Smooth muscle cell of the brain vasculature (primary cell): ENCODE measurements at regions not wholly inside any gene's neighbourhood (a gene's known extent, or its start where the extent isn't known, plus 50 kb on each side); places are given as distances from the start of the nearest gene placed in this dataset.
"Not testable (repeated sequence)": the region's sequence is repeated elsewhere in the genome, so short reads cannot be mapped to it uniquely, and the experiment has no call there.

Source experiments
- DNase-seq: peaks from one replicate; pipeline ENCODE4 v3.0.0-alpha.2; 2012; ENCODE audit warnings: low read depth, low spot score

GRCh38 chrX:51148848-51149247, 183.8 kb upstream of the NUDT10 start:
- no peak for DNase-seq

- no peak for DNase-seq
Measured at GRCh38 chrX:51151734-51152133, 180.9 kb upstream of the NUDT10 start.

GRCh38 chrX:51155157-51155556, 177.5 kb upstream of the NUDT10 start:
- no peak for DNase-seq

- DNase-seq: no peak
Measured at GRCh38 chrX:51155566-51155965, 177.1 kb upstream of the NUDT10 start.

GRCh38 chrX:51158231-51158630, 174.4 kb upstream of the NUDT10 start:
- no peak for DNase-seq

- DNase-seq: not testable (repeated sequence)
Measured at GRCh38 chrX:51159378-51159777, 173.2 kb upstream of the NUDT10 start.

GRCh38 chrX:51163730-51164129, 168.9 kb upstream of the NUDT10 start:
- DNase-seq: no peak

GRCh38 chrX:51178356-51178900, 154.2 kb upstream of the NUDT10 start:
- not testable (repeated sequence) for DNase-seq

- not testable (repeated sequence) for DNase-seq
Measured at GRCh38 chrX:51179805-51180204, 152.8 kb upstream of the NUDT10 start.

- no peak for DNase-seq
Measured at GRCh38 chrX:51182545-51182944, 150.1 kb upstream of the NUDT10 start.

- no peak for DNase-seq
Measured at GRCh38 chrX:51192104-51192503, 140.5 kb upstream of the NUDT10 start.

- DNase-seq: no peak
Measured at GRCh38 chrX:51215266-51215665, 117.4 kb upstream of the NUDT10 start.

GRCh38 chrX:51215856-51216255, 116.8 kb upstream of the NUDT10 start:
- no peak for DNase-seq

GRCh38 chrX:51242212-51242611, 90.4 kb upstream of the NUDT10 start:
- DNase-seq: no peak

- no peak for DNase-seq
Measured at GRCh38 chrX:51257490-51257889, 75.1 kb upstream of the NUDT10 start.

GRCh38 chrX:51262271-51262670, 70.4 kb upstream of the NUDT10 start:
- DNase-seq: not testable (repeated sequence)

GRCh38 chrX:51272638-51273037, 60.0 kb upstream of the NUDT10 start:
- DNase-seq: no peak

GRCh38 chrX:51281758-51282318, 50.8 kb upstream of the NUDT10 start:
- DNase-seq: no peak
